Activated CD8-positive, alpha-beta T cell treated with anti-CD3 and anti-CD28 coated beads for 36 hours (primary cell): ENCODE measurements at regions not wholly inside any gene's neighbourhood (a gene's known extent, or its start where the extent isn't known, plus 50 kb on each side); places are given as distances from the start of the nearest gene placed in this dataset.

ENCODE experiments used
- ATAC-seq: fragments of 200-7000 bp; cut with Tn5 transposase; one replicate; pipeline ENCODE4 v1.10.0; 2021; ENCODE audit warnings: mild to moderate bottlenecking, moderate library complexity
- CTCF ChIA-PET: fragments of 350-600 bp; sonication (Branson Sonifier 250); formaldehyde crosslinking; loops from one replicate; lab custom pipeline; 2021; ENCODE audit warnings: antibody characterized with exemption; lab: Charles Lee
- POLR2A ChIA-PET: fragments of 350-600 bp; sonication (Branson Sonifier 250); formaldehyde crosslinking; loops from one replicate; lab custom pipeline; 2021; ENCODE audit warnings: antibody characterized with exemption; lab: Charles Lee
- DNase-seq: peaks from one replicate; pipeline ENCODE4 v3.0.0-alpha.2; 2020
- H3K27ac Mint-ChIP-seq: one replicate; pipeline ENCODE4 v1.8.0; 2021; ENCODE audit warnings: mild to moderate bottlenecking, mixed read lengths
- H3K27me3 Mint-ChIP-seq: one replicate; pipeline ENCODE4 v1.8.0; 2021; ENCODE audit warnings: mixed read lengths
- H3K36me3 Mint-ChIP-seq: one replicate; pipeline ENCODE4 v1.8.0; 2021; ENCODE audit warnings: low read depth, mixed read lengths
- H3K4me1 Mint-ChIP-seq: one replicate; pipeline ENCODE4 v1.8.0; 2021; ENCODE audit warnings: low read depth, mixed read lengths
- H3K4me3 Mint-ChIP-seq: one replicate; pipeline ENCODE4 v1.8.0; 2021; ENCODE audit warnings: mild to moderate bottlenecking, moderate library complexity, mixed read lengths
- H3K9me3 Mint-ChIP-seq: one replicate; pipeline ENCODE4 v1.8.0; 2021; ENCODE audit warnings: mixed read lengths
- intact Hi-C: fragments of 100-400 bp; cut with micrococcal nuclease; formaldehyde crosslinking; loops from one replicate; pipeline ENCODE4 v1.10.0; 2022
- TF ChIP-seq, protein P1 (sequence below): fragments of 200-600 bp; IDR thresholded peaks from one replicate; pipeline ENCODE4 v1.8.0; 2022; ENCODE audit warnings: antibody characterized with exemption, mild to moderate bottlenecking

DNA sequence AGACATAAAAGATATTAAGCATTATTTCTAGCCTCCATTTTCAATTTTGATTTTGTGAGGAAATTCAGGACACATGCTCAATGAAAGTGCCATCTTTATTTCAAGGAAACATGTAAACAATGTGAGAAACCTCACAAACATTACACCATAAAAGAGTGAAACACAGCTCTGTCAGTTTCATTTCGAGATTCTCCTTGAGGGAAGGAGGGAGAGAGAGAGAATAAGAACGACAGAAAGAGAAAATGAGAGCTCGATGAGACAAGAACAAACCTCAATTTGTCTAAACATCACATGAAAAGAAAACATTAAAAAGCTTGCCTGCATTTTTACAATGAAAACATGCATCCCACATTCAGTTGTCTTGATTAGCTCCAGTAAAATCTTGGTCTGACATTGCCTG, 553.5 kb upstream of the MEF2C start:
- POLR2A ChIA-PET = no interaction called here
- TF ChIP-seq, protein P1, sequence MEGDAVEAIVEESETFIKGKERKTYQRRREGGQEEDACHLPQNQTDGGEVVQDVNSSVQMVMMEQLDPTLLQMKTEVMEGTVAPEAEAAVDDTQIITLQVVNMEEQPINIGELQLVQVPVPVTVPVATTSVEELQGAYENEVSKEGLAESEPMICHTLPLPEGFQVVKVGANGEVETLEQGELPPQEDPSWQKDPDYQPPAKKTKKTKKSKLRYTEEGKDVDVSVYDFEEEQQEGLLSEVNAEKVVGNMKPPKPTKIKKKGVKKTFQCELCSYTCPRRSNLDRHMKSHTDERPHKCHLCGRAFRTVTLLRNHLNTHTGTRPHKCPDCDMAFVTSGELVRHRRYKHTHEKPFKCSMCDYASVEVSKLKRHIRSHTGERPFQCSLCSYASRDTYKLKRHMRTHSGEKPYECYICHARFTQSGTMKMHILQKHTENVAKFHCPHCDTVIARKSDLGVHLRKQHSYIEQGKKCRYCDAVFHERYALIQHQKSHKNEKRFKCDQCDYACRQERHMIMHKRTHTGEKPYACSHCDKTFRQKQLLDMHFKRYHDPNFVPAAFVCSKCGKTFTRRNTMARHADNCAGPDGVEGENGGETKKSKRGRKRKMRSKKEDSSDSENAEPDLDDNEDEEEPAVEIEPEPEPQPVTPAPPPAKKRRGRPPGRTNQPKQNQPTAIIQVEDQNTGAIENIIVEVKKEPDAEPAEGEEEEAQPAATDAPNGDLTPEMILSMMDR = no peak
- ATAC-seq = no peak
- intact Hi-C loops = no loop called here
- no peak for DNase-seq
- H3K4me1 Mint-ChIP-seq = no peaks in the 10 kb centered on the region
- no peaks in the 10 kb centered on the region for H3K27me3 Mint-ChIP-seq
- H3K4me3 Mint-ChIP-seq = no peak overlapping the region
- H3K9me3 Mint-ChIP-seq = no peaks in the 10 kb centered on the region
- no peaks in the 10 kb centered on the region for H3K36me3 Mint-ChIP-seq
- CTCF ChIA-PET = no interaction called here
- no peak overlapping the region for H3K27ac Mint-ChIP-seq

DNA sequence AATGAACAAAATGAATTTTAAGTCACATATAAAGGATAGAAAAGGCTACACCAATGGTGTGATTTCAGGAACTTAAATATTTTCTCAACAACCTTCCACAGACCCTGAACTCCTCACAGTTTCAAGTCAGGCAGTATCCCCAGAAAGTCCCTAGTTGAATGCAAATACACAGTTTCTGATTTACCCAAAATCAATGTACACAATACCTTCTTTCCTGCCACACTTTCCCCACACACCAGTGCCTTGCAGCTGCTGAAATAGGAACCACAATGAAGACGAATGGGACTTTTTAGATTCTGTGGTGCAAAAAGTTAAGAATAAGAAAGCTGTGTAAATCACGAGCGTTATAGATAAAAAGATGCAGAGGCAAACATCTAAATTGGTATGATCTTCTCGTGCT, 552.4 kb upstream of the MEF2C start:
- Mint-ChIP-seq H3K36me3 (no peaks in the 10 kb centered on the region), H3K27me3 (no peaks in the 10 kb centered on the region), H3K4me1 (no peaks in the 10 kb centered on the region), H3K27ac (no peak overlapping the region), H3K4me3 (no peak overlapping the region), H3K9me3 (no peaks in the 10 kb centered on the region)
- TF ChIP-seq, protein P1 = no peak
- no peak for DNase-seq
- ChIA-PET POLR2A (no interaction called here), CTCF (no interaction called here)
- ATAC-seq = no peak
- intact Hi-C loops = no loop called here

DNA sequence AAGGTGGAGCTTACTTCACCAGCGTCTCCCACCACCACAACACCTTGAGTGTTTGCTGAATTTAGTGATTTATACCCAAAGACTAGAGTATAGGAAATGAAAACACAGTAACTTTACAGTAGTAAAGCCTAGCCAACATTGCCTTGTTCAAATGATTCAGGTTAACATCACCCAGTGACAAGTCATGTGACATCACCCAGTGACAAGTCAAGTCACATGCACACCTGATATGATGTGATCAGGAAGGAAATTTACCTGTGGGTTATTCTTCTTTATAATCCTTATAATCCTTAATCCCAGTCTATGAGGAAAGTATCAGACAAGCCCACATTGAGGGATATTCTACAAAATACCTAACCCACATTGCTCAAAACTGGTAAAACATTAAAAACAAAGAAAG, 545.6 kb upstream of the MEF2C start:
- intact Hi-C loops = no loop called here
- H3K4me1 Mint-ChIP-seq = no peaks in the 10 kb centered on the region
- no peaks in the 10 kb centered on the region for H3K9me3 Mint-ChIP-seq

DNA sequence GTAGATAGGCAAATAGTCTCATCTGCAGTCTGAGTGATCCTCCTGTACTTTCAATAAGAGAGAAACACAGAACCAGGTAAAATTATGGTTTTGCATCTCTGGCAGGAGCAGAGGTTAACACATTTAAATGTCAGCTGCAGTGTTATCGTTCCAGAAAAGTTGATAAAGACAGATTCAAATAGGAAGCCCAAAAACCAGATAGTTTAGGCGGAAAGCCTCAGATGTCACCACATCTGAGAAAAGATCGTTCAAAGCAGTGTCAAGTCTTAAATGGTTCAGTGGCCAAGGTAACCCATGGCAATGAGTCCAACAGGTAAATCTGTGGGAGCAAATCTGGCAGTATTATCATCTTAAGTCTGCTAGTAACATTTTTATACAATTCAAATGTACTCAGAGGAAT, 542.1 kb upstream of the MEF2C start:
- no peaks in the 10 kb centered on the region for H3K4me1 Mint-ChIP-seq

More for the DNA sequence above, 545.6 kb upstream of the MEF2C start:
- Mint-ChIP-seq H3K36me3 (no peaks in the 10 kb centered on the region), H3K4me3 (no peak overlapping the region), H3K27ac (no peak overlapping the region), H3K27me3 (no peaks in the 10 kb centered on the region)
- ChIA-PET CTCF (no interaction called here), POLR2A (no interaction called here)
- no peak for ATAC-seq
- TF ChIP-seq, protein P1 = no peak
- no peak for DNase-seq

DNA sequence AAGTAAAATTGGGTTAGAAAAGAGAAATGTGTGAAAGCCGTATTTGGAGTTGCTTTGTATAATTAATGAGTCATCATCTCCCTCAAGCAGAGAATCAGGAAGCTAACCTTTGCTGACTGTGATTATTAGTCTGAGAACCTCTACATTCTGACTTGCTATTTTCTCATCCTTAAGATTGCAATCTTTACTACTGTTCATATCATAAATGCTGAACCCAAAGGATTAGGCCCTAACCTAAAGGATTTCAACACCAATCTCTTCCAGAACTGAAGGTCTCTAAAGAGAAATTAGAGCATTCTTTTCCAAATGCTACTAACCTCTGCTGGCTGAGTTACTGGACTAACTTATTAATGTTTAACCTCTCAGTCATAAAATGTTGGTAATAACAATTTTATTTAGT, 538.1 kb upstream of the MEF2C start:
- H3K27me3 Mint-ChIP-seq = no peaks in the 10 kb centered on the region
- H3K36me3 Mint-ChIP-seq = no peaks in the 10 kb centered on the region
- ChIA-PET CTCF (no interaction called here), POLR2A (no interaction called here)
- ATAC-seq (no peak), DNase-seq (no peak)
- H3K27ac Mint-ChIP-seq = no peak overlapping the region
- intact Hi-C loops = no loop called here
- H3K4me3 Mint-ChIP-seq = no peak overlapping the region
- H3K4me1 Mint-ChIP-seq = no peaks in the 10 kb centered on the region
- TF ChIP-seq, protein P1 = no peak
- H3K9me3 Mint-ChIP-seq = peaks cover 7% of the 10 kb centered on the region

More for the DNA sequence above, 542.1 kb upstream of the MEF2C start:
- intact Hi-C loops = no loop called here
- no peak for DNase-seq
- ChIA-PET POLR2A (no interaction called here), CTCF (no interaction called here)
- Mint-ChIP-seq H3K9me3 (peaks cover 2% of the 10 kb centered on the region), H3K4me3 (no peak overlapping the region), H3K27me3 (no peaks in the 10 kb centered on the region), H3K36me3 (no peaks in the 10 kb centered on the region), H3K27ac (no peak overlapping the region)
- TF ChIP-seq, protein P1 = no peak
- ATAC-seq = no peak
